ENCODE measurements at regions not wholly inside any gene's neighbourhood (a gene's known extent, or its start where the extent isn't known, plus 50 kb on each side); places are given as distances from the start of the nearest gene placed in this dataset.

DNA sequence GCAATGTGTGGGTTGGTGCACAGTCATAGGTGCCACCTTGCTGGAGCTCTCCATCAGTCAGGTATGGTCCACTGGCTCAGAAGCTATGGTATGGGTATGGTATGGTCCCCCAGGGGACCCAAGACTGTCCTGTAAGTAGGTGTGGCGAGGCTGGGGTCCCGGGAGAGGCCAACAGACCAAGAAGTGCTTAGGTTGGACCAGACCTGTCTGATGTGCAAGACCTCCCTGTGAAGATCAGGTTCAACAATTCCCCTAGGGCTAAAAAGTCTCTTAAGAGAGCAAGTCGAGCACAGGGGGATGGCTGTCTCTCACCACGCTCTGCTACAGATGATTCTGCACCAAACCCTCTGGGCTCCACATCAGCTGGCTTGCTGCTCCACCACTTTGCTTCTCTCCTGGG lies 1145.0 kb downstream of the RPA4 start:
- TF ChIP-seq CTCF (conservative IDR thresholded peaks at IDR 0.05; ENCODE audit: low read length) (no peak), EZH2phosphoT487 (IDR thresholded peaks at IDR 0.05; ENCODE audit: borderline replicate concordance, low read depth, low read length) (no peak)
